OCI-LY7 (cell line): ENCODE measurements at regions not wholly inside any gene's neighbourhood (a gene's known extent, or its start where the extent isn't known, plus 50 kb on each side); places are given as distances from the start of the nearest gene placed in this dataset.
A peak's percentile ranks its signal among the peaks of the same experiment; 100 is the strongest.

Experiments
- BruUV-seq: library from RNA; stranded (reverse); fragments of 400-500 nt; replicated peaks from 2 replicates; lab custom pipeline; 2021; lab: Mats Ljungman, UMichigan
- CTCF ChIA-PET: fragments of 300-600 bp; sonication (Branson Sonifier 250); formaldehyde crosslinking; loops from one replicate; lab custom pipeline; 2022; ENCODE audit warnings: antibody characterized with exemption; ENCODE audit not compliant: unreplicated experiment; lab: Charles Lee
- POLR2A ChIA-PET: fragments of 300-600 bp; sonication (Branson Sonifier 250); formaldehyde crosslinking; loops from one replicate; lab custom pipeline; 2022; ENCODE audit warnings: antibody characterized with exemption; lab: Charles Lee
- DNase-seq: peaks from one replicate; pipeline ENCODE4 v3.0.0-alpha.2; 2015; ENCODE audit warnings: low spot score
- H2AFZ ChIP-seq: fragments of 200-600 bp; sonication (generic), shearing (Covaris generic); 2 replicates; pipeline ENCODE4 v1.6.1; 2014; ENCODE audit warnings: mild to moderate bottlenecking, antibody characterized with exemption, low read length, moderate library complexity
- H3K27ac ChIP-seq: fragments of 200-600 bp; sonication (generic); 2 replicates; pipeline ENCODE4 v1.5.1; 2014; ENCODE audit warnings: mixed run types, low read depth, mild to moderate bottlenecking, moderate library complexity, low read length, inconsistent platforms; ENCODE audit not compliant: poor library complexity, severe bottlenecking
- H3K36me3 ChIP-seq: fragments of 200-600 bp; sonication (generic); 2 replicates; pipeline ENCODE4 v1.6.1; 2014; ENCODE audit warnings: mild to moderate bottlenecking, antibody characterized with exemption, low read length, moderate library complexity, mixed read lengths; ENCODE audit not compliant: insufficient read depth
- H3K4me1 ChIP-seq: fragments of 200-600 bp; sonication (generic); 2 replicates; pipeline ENCODE4 v1.5.1; 2014; ENCODE audit warnings: mild to moderate bottlenecking, low read length; ENCODE audit not compliant: insufficient read depth, poor library complexity, severe bottlenecking
- H3K4me2 ChIP-seq: fragments of 200-600 bp; sonication (generic); 2 replicates; pipeline ENCODE4 v1.6.1; 2014; ENCODE audit warnings: mild to moderate bottlenecking, low read length
- H3K4me3 ChIP-seq: fragments of 200-600 bp; sonication (generic); 2 replicates; pipeline ENCODE4 v1.5.1; 2014; ENCODE audit warnings: mild to moderate bottlenecking, low read depth, low read length; ENCODE audit not compliant: poor library complexity, severe bottlenecking
- H3K79me2 ChIP-seq: fragments of 200-600 bp; sonication (generic); 2 replicates; pipeline ENCODE4 v1.6.1; 2016; ENCODE audit warnings: low read depth, mild to moderate bottlenecking, low read length, moderate library complexity, mixed read lengths; ENCODE audit not compliant: insufficient read depth
- H3K9me2 ChIP-seq: fragments of 200-600 bp; sonication (generic); 2 replicates; pipeline ENCODE4 v1.6.1; 2016; ENCODE audit warnings: mild to moderate bottlenecking, low read length, mixed read lengths; ENCODE audit not compliant: insufficient read depth
- H3K9me3 ChIP-seq: fragments of 200-600 bp; sonication (generic); 2 replicates; pipeline ENCODE4 v1.6.1; 2014; ENCODE audit warnings: mild to moderate bottlenecking, mixed run types, low read length, mixed read lengths
- H4K20me1 ChIP-seq: fragments of 200-600 bp; sonication (generic); 2 replicates; pipeline ENCODE4 v1.6.1; 2014; ENCODE audit warnings: mild to moderate bottlenecking, antibody characterized with exemption, low read length, moderate library complexity, mixed read lengths; ENCODE audit not compliant: insufficient read depth
- EZH2phosphoT487 ChIP-seq: fragments of 200-600 bp; sonication (generic); IDR thresholded peaks from 2 replicates; pipeline ENCODE4 v1.6.1; 2018; ENCODE audit warnings: low read depth, borderline replicate concordance, mild to moderate bottlenecking, mixed run types, antibody characterized with exemption, low read length, moderate library complexity, mixed read lengths
- intact Hi-C: fragments of 100-400 bp; cut with micrococcal nuclease; formaldehyde crosslinking; loops from one replicate; pipeline ENCODE4 v1.10.0; 2022; ENCODE audit not compliant: unreplicated experiment
- TF ChIP-seq, protein P1 (sequence below): fragments of 200-600 bp; sonication (generic); conservative IDR thresholded peaks from 2 replicates; pipeline ENCODE4 v1.5.1; 2014; ENCODE audit warnings: mild to moderate bottlenecking, antibody characterized with exemption, low read length, moderate library complexity, mixed read lengths

DNA sequence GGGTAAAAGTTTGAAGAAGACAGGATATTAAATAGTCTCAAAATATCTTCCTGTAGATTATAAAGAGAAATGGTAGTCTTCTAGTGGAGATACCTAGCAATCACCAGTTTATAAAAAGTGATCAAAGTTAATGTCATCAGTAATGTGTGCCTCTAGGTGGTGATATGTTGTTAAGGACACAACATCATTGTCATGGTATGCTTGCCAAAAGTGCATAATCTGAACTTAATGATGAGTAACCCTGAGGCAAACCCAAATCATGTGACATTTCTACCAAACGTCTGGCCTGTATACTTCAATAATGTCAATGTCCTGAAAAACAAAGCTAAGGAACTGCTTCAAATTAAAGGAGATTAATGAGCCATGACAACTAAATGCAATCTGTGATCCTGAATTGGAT, 214.7 kb downstream of the PHLDA1 start:
- Histone ChIP-seq H3K9me2 (no peaks in the 10 kb centered on the region), H3K27ac (no peak overlapping the region), H3K9me3 (no peaks in the 10 kb centered on the region), H2AFZ (no peak overlapping the region), H3K79me2 (no peaks in the 10 kb centered on the region), H3K36me3 (no peaks in the 10 kb centered on the region), H3K4me2 (no peak overlapping the region), H4K20me1 (no peaks in the 10 kb centered on the region), H3K4me3 (no peak overlapping the region), H3K4me1 (peaks cover 19% of the 10 kb centered on the region)
- POLR2A ChIA-PET = interaction anchor here (0.5 to 1.9 kb wide), 13 partner anchors 12 to 738 kb away, joined by 3 to 6 read pairs (median 3); no protein-coding TSS in a partner anchor
- TF ChIP-seq, protein P1, sequence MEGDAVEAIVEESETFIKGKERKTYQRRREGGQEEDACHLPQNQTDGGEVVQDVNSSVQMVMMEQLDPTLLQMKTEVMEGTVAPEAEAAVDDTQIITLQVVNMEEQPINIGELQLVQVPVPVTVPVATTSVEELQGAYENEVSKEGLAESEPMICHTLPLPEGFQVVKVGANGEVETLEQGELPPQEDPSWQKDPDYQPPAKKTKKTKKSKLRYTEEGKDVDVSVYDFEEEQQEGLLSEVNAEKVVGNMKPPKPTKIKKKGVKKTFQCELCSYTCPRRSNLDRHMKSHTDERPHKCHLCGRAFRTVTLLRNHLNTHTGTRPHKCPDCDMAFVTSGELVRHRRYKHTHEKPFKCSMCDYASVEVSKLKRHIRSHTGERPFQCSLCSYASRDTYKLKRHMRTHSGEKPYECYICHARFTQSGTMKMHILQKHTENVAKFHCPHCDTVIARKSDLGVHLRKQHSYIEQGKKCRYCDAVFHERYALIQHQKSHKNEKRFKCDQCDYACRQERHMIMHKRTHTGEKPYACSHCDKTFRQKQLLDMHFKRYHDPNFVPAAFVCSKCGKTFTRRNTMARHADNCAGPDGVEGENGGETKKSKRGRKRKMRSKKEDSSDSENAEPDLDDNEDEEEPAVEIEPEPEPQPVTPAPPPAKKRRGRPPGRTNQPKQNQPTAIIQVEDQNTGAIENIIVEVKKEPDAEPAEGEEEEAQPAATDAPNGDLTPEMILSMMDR = peak; percentile 61
- no peak for TF ChIP-seq EZH2phosphoT487
- CTCF ChIA-PET = interaction anchor here (1.4 kb wide), 1 partner anchor 12 kb away, joined by 4 read pairs; no protein-coding TSS in a partner anchor
- intact Hi-C loops = loop anchor here (5.0 kb wide), 1 partner anchor 290 kb away; no protein-coding TSS in a partner anchor
- no TSS peak for BruUV-seq
- peak; percentile 43 for DNase-seq

DNA sequence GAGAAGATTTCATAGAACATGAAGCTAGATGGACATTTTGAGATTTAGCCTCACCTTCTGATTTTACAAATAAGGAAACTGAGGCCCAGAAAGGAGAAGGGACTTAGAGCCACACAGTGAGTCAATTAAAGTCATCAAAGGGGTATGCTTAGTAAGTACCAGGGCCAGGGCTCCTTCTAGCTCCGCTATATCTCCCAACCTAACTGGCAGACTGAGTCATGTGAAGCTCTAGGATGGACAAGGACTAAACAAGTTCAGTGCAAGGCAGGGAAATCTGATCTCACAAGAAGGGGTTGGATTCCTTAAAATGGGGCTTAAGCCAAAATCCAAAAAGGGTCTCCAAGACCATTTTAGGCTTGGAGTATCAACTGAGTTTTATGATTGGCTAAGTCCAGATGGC, 215.8 kb downstream of the PHLDA1 start:
- ChIA-PET CTCF (interaction anchor here (0.6 kb wide), 1 partner anchor 28 kb away, joined by 3 read pairs; no protein-coding TSS in a partner anchor), POLR2A (interaction anchor here (0.7 to 2.1 kb wide), 8 partner anchors 11 to 217 kb away, joined by 3 to 6 read pairs (median 4); no protein-coding TSS in a partner anchor)
- no peak for TF ChIP-seq EZH2phosphoT487
- TF ChIP-seq, protein P1 = no peak
- no peaks in the 10 kb centered on the region for H3K9me3 ChIP-seq
- H3K79me2 ChIP-seq = no peaks in the 10 kb centered on the region
- no peak overlapping the region for H3K27ac ChIP-seq
- H3K9me2 ChIP-seq = no peaks in the 10 kb centered on the region
- intact Hi-C loops = loop anchor here (1.0 to 5.0 kb wide), 2 partner anchors 216 to 288 kb away; partner anchors contain the start of gene PHLDA1
- no TSS peak for BruUV-seq
- no peak for DNase-seq
- no peaks in the 10 kb centered on the region for H3K36me3 ChIP-seq
- H3K4me1 ChIP-seq = peaks cover 19% of the 10 kb centered on the region
- H3K4me3 ChIP-seq = no peak overlapping the region
- H3K4me2 ChIP-seq = peak overlapping the region; percentile 58
- H4K20me1 ChIP-seq = no peaks in the 10 kb centered on the region
- peak overlapping the region; percentile 91 for H2AFZ ChIP-seq
